Non-pigmented ciliary epithelial cell (primary cell): ENCODE measurements at regions not wholly inside any gene's neighbourhood (a gene's known extent, or its start where the extent isn't known, plus 50 kb on each side); places are given as distances from the start of the nearest gene placed in this dataset.

Source experiments
- DNase-seq: peaks from one replicate; pipeline ENCODE4 v3.0.0-alpha.2; 2010; ENCODE audit warnings: low read depth

DNA sequence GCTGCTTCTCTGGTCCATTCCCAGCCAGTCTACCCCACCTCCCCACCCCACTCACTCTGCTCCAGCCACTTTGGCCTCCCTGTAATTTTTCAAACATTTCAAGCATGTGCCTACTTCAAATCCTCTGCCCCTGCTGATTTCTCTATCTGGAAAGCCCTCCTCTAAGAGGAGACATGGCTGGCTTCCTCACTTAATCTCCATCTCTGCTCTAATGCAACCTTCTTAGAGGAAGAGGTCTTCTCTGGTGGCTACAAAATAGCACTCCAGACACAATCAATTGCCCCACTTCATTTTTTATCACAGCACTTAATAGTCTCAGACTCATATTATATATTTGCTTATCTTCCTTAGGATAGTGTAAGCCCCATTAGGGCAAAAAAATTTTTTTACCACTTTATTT, 161.1 kb upstream of the SLC39A10 start:
- DNase-seq = no peak

DNA sequence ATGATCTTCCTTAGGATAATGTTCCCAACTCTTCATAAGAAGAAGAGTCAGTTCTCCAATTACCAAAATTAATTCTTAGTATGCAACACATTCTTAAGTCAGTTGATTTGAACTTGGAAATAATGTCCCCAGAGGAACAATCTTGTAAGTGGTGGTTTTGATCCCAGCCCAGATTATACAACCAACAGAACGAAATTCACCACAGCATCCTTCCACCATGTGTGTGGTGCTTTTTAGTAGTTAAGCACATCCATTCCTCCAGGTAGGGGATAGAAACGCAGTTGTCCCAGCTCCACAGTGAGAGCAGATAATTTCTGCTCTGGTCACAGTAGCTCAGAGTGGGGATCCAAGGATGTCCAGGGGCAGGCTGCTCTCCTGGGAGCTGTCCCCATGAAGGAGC, 161.7 kb upstream of the SLC39A10 start:
- DNase-seq = no peak

DNA sequence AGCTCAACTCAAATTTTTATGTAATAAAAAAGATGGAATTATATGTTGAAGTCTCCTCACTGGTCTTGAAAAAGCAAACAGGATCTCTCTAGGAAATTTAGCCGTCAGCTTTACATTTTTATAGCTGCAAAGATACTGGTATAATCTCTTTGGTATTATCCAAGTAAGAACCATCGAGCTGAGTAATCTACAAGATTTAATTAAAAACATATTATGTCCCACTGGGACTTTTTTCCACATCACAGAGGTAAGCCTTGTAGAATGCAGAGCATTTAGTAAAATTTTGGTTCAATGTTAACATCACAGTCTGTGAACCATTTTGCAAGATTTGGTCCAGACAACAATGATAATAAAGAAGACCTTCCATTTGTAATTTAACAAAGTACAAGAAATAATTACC, 162.6 kb upstream of the SLC39A10 start:
- no peak for DNase-seq

DNA sequence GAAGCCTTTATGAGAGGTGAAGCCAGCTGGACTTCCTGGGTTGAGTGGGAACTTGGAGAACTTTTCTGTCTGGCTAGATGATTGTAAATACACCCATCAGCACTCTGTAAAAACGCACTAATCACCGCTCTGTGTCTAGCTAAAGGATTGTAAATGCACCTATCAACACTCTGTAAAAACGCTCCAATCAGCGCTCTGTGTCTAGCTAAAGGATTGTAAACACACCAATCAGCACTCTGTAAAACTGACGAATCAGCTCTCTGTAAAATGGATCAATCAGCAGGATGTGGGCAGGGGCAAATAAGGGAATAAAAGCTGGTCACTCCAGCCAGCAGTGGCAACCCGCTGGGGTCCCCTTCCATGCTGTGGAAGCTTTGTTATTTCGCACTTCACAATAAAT, 163.6 kb upstream of the SLC39A10 start:
- no peak for DNase-seq

DNA sequence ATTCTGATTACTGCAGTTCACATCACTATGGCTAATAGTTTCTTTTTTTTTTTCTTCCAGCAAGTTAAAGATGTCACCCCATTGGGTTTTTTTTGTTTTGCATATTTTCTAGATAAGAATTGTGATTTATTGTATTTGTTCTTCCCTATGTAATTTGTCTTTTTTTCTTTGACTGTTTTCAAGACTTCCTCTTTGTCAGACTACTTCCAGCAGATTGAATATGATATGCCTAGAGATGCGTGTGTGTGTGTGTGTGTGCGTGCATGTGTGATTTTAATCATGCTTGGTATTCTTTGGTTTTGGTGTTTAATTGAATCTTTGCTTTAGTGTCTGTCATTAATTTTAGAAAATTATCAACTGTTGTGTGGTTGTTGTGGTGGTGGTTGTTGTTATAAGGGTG, 166.7 kb upstream of the SLC39A10 start:
- DNase-seq = no peak

DNA sequence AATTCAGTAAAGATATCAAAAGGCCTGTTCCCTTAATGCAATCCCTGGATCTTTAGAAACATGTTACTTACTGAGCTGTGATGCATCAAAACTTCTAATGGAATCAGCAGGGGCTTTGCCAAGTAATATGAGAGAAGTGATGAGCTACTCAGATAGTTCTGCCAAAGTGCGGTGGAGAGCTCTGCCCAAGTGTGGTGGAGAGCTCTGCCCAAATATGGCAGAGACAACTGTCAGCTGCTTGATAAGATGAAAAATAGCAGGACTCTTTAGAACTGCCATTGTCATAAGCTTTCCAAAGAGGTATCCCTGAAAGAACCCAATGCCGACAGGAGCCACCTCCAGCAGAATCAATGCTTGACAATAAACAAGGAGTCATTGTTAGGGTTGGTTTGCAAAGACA, 167.9 kb upstream of the SLC39A10 start:
- no peak for DNase-seq

DNA sequence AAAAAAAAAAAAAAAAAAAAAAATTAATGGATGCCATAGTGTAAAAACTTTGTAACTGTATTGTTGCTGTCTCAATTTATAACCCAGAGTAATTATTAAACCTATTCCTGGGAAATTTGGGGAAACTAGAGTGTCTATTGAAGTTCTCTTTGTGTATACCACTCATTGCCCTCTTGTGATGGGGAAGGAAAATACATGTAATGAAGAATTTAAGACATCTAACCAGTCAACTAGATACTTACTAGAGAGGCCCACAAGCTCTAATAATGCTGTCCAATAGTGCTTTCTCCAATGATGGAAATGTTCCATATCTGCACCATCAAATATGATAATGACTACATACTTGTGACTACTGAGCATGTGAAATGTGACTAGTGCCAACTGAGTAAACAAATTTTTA, 168.5 kb upstream of the SLC39A10 start:
- DNase-seq = no peak

DNA sequence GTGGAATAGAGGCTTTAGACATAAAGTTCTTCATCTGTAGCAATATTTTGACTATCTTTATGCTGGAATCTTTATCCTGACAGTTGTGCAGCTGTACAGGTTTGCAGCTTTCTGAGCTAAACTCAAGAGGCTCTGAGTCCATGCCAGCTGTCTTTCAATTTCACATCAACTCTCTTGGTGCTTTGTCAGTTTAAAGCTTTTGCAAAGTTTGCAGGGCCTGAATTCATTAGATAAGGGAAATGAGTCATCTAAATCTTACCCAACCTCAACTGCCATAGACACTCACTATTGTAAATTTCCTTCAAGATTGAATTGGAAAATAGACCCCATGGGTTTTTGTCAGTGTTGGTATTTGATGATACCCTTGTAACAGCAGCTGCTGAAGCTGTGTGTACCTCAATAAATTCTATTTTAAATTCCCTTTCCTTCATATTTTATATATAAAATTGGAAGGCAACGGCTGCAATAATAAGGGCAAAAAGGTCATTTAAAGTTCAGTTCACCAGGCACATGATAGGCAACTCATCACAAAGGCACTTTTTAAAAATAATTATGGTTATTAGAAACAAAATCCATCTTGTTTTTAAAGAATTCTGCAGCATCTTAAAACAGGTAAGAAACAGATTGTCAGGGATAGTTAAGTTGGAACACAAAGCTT, 169.9 kb upstream of the SLC39A10 start:
- peak; percentile 45 for DNase-seq

DNA sequence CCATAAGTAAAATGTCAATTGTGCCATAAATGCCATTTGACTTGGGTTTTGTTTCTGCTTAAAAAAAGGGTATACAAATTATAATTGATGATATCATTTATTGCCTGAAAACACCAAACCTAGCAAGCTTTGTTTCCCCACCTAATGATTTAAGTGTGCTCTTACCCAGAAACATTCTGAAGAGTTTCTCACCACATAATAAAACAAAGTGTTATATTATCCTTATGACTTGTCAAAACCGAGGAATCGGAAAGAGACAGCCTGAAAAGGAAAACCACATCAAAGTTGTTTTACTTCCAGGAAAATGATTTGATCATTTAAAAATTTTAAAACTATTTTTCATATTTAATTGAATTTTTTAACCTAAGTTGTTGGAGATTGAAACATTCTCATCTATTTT, 170.5 kb upstream of the SLC39A10 start:
- no peak for DNase-seq

DNA sequence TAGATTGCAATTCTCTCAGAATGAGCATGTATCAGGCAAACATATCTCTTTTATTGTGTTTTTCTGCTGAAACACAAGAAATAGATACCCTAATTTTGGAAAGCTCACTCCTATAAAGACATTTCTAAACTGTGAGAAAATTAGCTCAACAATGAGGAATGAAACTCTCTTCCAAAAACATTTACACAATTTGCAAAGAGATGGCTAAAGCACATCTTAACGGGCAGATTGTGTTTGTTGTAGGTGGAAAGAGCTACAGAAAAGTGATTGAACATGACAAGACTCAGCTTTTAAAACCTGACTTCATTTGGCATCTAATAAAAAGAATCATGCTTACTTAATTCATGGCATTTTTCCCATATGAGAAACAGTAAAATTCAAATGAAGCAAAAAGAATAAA, 175.0 kb upstream of the SLC39A10 start:
- no peak for DNase-seq

DNA sequence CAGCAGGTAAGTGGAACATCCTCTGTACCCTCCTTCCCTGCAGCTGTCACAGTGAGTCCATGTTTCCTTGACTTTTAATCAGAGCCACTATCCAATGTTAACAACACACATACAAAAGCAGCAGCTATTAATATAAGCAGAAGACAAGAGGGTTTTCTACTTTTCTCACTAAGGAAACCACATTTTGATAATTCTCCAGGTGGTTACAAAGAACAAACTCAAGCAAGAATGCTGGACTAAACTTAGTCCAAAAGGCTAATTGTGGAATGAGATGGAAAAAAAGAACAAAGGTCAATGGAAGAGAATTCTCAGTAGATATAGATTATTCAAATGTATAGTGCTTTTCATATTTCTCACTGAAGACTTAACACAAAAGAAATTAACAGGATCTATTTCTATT, 176.9 kb upstream of the SLC39A10 start:
- DNase-seq = no peak

DNA sequence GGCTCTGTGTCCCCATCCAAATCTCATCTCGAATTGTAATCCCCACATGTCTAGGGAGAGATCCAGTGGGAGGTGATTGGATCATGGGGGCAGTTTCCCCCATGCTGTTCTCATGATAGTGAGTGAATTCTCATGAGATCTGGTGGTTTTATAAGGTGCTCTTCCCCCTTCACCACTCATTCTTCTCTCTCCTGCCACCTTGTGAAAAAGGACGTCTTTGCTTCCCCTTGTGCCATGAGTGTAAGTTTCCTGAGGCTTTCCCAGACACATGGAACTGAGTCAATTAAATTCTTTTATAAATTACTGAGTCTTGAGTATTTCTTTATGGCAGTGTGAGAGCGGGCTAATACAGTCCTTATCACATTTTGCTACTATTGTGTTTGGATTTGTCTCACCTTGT, 177.6 kb upstream of the SLC39A10 start:
- no peak for DNase-seq

DNA sequence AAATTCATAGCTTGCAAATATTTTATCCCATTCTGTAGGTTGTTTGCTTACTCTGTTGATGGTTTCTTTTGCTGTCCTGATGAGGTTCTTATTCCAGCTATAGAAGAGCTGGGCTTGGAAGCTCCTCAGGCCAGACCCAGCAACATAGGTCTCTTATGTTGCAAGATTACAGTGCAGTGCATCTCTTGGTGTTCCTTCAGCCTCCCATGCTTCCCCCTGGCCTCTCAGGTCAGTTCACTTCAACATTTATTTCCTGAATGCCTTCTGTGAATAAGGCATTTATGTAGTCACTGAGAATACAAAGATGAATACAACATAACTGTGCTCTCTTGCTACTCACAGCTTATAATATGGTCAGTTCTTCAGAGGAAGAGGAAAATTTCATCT, 179.0 kb upstream of the SLC39A10 start:
- no peak for DNase-seq

DNA sequence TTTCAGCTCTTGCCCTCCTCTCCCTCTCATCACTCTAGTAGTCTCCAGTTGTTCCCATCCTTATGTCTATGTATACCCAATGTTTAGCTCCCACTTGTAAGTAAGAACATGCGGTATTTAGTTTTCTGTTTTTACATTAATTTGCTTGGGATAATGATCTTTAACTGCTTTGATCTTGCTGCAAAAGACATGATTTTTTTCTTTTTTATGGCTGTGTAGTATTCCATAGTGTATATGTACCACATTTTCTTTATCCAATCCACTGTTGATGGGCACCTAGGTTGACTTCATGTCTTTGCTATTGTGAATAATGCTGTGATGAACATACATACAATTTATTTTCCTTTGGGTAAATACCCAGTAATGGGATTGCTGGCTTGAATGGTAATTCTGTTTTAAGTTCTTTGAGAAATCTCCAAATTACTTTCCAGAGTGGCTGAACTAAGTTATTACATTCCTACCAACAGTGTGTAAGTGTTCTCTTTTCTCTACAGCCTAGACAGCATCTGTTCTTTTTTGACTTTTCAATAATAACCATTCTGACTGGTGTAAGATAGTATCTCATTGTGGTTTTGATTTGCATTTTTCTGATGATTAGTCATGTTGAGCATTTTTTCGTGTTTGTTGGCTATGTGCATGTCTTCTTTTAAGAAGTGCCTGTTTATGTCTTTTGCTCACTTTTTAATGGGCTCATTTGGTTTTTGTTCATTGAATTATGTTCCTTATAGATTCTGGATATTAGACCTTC, 179.6 kb upstream of the SLC39A10 start:
- peak; percentile 78 for DNase-seq

DNA sequence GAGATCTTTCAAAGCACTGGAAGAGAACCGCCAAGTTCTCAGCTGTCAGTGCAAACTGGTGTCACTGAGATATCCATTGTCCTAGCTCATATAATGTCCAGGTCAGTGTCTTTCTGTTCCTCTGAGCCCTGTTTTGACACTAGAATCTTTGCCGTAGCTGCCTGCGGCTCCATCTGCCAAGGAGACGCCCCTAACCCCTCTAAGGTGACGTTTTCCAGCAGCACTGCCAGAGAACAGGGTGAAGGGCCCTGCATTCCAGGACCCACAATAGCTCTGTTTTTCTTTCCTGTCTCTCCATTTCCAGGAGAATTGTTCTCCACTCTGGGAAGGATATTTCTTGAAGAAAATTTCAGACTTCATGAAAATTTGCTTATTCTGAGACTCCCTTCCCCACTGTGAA, 181.7 kb upstream of the SLC39A10 start:
- no peak for DNase-seq

DNA sequence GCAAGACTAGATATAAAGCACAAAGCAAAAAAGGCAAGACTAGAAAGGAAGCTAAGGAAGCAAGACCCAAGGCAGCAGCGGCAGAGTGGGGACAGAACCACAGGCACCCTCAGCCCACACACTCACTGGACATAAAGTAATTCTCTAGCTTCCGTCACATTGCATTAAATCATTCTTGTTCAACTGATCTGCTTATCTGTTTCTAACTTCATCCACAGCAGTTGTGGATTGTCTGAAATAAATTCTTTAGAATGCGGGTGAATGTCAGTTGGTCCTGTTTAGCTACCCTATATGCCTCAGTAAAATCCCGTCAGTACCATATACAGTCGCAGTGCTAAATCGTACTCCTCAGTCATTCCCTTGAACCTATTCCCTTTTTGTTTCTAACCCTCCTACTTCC, 183.2 kb upstream of the SLC39A10 start:
- DNase-seq = no peak

DNA sequence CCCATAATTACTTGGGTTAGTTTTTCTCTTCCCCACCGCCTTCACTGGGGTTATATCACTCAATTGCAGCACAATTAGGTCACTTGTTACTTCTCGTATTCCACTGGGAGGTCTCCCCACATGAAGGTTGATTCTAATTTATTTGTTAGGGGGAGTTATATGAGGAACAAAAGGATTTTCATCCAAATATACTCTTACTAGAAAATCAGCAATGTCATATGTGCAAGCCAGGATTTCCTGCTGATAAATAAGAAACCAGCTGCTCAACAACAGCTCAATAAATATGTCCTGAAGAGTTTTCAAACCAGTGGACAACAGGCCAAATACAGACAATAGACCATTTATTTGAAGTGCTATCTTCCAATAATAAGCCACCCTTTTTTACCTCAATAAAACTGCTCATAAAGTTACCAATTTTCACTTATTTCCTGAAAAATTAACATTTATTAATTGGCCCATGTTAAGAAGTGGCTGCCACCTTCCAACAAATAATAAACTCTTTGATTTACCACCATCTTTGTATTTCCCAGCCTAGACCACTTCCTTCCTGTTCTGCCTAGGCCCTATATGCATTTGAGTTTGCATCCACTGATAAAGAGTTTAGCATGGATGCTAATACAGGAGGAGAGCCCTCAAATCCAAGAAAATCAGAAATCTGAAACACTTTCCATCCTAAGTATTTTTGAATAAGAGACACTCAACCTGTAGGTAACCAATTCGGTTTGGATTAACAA, 184.4 kb upstream of the SLC39A10 start:
- DNase-seq = no peak

DNA sequence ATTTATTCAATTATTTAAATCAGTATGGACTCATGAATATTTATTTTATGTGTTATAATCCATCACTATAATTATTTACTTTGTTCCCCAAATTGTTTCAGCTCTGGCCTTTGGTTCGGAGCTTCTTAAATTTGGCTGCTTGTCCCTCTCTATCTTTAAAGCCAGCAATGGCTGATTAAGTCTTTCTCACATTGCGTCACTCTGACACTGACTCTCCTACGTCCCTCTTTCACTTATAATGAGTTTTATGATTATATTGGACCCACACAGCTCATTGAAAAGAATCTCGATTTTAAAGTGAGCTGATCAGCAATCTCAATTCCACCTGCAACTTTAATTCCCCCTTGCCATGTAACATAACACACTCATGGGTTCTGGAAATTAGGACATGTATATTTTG, 185.2 kb upstream of the SLC39A10 start:
- no peak for DNase-seq

DNA sequence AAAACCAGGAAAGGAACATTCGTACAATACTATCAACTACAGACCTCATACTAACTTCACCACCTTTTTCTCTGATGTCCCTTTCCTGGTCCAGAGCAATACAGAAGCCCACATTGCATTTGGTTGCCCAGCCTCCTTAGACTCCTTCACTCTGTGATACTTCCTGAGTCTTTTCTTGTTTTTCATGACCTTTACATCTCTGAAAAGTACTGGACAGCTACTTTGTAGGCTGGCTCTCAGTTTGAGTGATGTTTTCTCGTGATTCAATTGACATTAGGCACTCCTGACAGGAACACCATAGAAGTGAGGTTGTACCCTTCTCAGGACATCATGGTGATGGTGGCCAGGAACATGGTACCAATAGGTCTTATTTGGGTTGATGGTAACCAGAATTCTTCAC, 185.9 kb upstream of the SLC39A10 start:
- no peak for DNase-seq

DNA sequence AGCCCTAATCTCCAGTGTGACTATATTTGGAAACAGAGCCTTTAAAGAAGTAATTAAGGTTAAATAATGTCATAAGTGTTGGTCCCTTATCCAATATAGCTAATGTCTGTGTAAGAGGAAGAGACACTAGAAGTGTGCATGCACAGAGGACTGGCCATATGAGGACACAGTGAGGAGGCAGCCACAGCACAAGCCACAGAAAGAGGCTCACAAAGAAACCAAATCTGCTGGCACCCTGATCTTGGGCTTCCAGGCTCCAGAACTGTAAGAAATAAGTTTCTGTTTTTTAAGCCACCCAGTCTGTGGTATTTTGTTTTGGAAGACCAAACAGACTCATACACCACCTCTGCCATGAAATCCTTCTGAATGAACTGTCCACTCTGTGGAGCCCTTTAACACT, 186.4 kb upstream of the SLC39A10 start:
- no peak for DNase-seq

DNA sequence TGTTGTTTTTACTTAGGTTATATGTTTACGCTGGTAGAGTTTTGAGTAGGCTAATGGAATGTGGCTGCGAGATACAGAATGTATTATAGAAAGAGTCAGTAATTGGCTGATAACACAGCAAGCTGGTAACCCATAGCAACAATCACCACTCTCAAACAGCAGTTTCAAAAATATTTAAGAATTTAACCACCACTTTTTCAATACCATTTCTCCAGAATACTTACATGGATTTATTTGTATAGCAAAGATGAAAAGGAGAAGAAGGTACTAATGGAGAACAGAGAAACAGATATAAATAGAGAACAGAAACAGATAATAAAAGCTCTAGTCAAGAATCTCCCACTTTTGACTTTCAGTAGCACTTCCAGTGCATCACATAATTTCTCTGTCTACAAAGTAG, 188.3 kb upstream of the SLC39A10 start:
- no peak for DNase-seq

DNA sequence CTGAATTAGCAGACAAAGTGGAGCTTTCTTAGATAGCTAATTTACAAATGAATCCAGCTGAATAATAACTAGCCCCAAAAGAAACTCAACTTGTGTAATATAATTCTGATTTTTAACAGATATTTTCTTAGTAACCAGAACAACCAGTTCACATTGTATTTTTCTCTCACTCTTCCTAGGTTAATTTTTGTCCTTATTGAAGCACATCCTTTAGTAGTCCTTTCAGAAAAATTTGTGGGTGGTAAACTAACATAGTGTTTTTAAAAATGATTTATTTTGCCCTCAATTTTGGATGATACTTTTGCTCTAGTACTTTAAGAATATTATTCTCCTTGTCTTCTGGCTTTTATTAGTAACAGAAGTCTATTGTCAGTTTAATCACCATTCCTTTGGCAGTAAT, 190.6 kb upstream of the SLC39A10 start:
- DNase-seq = no peak

DNA sequence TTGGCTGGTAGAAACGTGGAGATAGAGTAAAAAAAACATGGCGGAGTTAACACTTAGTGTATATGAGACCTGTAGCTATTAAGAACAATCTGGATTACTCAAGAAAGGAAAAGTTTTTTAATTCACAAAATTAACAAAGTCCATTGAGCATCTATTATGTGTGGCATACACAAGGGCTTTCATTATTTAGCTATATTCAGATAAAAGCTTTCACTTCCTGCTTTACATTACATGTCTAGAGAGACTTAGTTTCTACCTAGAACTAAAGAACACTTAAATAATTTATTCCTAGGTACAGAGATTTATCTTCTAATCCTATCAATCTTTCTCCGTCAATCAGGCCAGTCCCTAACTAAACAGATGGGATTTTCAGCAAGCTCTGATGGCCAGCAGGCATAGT, 196.0 kb upstream of the SLC39A10 start:
- DNase-seq = no peak

DNA sequence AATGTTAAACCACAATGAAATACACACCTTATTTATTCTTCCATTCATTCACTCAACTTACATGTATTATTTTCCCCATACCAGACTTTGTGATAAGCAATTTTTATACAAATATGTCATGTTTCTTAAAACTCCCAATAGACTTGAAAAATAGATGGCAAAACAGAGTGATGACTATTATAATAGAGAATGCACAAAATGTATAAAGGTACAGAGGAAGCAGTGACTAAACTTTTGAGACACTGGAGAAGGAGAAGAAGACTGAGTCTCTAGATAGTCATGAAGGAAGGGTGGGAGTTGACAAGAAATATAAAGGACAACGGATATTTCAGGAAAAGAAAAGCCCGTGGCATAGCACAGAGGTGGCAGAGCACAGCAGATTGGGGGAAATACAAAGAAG, 198.1 kb upstream of the SLC39A10 start:
- DNase-seq = no peak
